ENCODE measurements at regions not wholly inside any gene's neighbourhood (a gene's known extent, or its start where the extent isn't known, plus 50 kb on each side); places are given as distances from the start of the nearest gene placed in this dataset.

DNA sequence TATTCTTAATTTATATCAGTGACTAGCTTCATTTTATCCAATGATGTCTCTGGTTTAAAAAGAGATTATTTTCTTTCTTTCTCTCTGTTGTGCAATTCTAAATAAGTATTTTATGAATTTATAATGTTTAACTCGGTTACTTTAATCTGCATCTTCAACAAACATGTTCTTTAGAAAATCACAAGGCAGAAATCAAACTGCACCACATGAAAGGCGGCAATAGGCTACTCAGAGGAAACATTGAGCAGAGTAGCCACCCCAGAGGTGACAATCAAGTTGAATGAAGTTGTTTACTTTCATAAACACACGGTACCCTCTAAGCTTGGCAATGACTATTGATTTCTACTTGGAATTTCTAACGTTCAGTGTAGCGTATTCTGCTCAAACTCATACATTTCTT lies 677.8 kb upstream of the ROBO1 start:
- H3K27me3 ChIP-seq, result no peaks in the 10 kb centered on the region

GRCh38 chr3:80445053-80445452 lies 677.3 kb upstream of the ROBO1 start:
- Histone ChIP-seq H3K27ac (no peak overlapping the region), H3K27me3 (no peaks in the 10 kb centered on the region), H3K9ac (ENCODE audit: low read depth in 2 of 2, low read length in 2 of 2) (no peak overlapping the region), H3K9me3 (no peaks in the 10 kb centered on the region), H3K36me3 (no peaks in the 10 kb centered on the region), H3K4me3 (no peak overlapping the region), H3K4me1 (no peaks in the 10 kb centered on the region)
- DNase-seq, result no peak
- TF ChIP-seq, protein P1, sequence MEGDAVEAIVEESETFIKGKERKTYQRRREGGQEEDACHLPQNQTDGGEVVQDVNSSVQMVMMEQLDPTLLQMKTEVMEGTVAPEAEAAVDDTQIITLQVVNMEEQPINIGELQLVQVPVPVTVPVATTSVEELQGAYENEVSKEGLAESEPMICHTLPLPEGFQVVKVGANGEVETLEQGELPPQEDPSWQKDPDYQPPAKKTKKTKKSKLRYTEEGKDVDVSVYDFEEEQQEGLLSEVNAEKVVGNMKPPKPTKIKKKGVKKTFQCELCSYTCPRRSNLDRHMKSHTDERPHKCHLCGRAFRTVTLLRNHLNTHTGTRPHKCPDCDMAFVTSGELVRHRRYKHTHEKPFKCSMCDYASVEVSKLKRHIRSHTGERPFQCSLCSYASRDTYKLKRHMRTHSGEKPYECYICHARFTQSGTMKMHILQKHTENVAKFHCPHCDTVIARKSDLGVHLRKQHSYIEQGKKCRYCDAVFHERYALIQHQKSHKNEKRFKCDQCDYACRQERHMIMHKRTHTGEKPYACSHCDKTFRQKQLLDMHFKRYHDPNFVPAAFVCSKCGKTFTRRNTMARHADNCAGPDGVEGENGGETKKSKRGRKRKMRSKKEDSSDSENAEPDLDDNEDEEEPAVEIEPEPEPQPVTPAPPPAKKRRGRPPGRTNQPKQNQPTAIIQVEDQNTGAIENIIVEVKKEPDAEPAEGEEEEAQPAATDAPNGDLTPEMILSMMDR (IDR thresholded peaks at IDR 0.05), result no peak
- intact Hi-C loops (cut with DNase I), result no loop called here

More for the DNA sequence above, 677.8 kb upstream of the ROBO1 start:
- intact Hi-C loops (cut with DNase I), result no loop called here
- Histone ChIP-seq H3K9ac (ENCODE audit: low read depth in 2 of 2, low read length in 2 of 2) (no peak overlapping the region), H3K27ac (no peak overlapping the region), H3K4me3 (no peak overlapping the region), H3K9me3 (no peaks in the 10 kb centered on the region), H3K4me1 (no peaks in the 10 kb centered on the region), H3K36me3 (no peaks in the 10 kb centered on the region)
- TF ChIP-seq, protein P1 (IDR thresholded peaks at IDR 0.05), result no peak
- no peak for DNase-seq

- Histone ChIP-seq H3K9ac (ENCODE audit: low read depth in 2 of 2, low read length in 2 of 2) (no peak overlapping the region), H3K9me3 (no peaks in the 10 kb centered on the region), H3K4me3 (no peak overlapping the region), H3K27ac (no peak overlapping the region), H3K27me3 (no peaks in the 10 kb centered on the region), H3K4me1 (no peaks in the 10 kb centered on the region), H3K36me3 (no peaks in the 10 kb centered on the region)
- no peak for DNase-seq
- intact Hi-C loops (cut with DNase I), result no loop called here
- TF ChIP-seq, protein P1 (IDR thresholded peaks at IDR 0.05), result no peak
These were observed 671.7 kb upstream of the ROBO1 start for GRCh38 chr3:80439490-80439889.

- TF ChIP-seq, protein P1 (IDR thresholded peaks at IDR 0.05), result no peak
- Histone ChIP-seq H3K27ac (no peak overlapping the region), H3K4me3 (no peak overlapping the region), H3K27me3 (no peaks in the 10 kb centered on the region), H3K9ac (ENCODE audit: low read depth in 2 of 2, low read length in 2 of 2) (no peak overlapping the region), H3K36me3 (no peaks in the 10 kb centered on the region), H3K4me1 (no peaks in the 10 kb centered on the region), H3K9me3 (no peaks in the 10 kb centered on the region)
- no peak for DNase-seq
- intact Hi-C loops (cut with DNase I), result no loop called here
These were observed 666.6 kb upstream of the ROBO1 start for GRCh38 chr3:80434366-80434765.

- no peaks in the 10 kb centered on the region for H3K36me3 ChIP-seq
- no peak overlapping the region for H3K27ac ChIP-seq
- H3K9ac ChIP-seq (ENCODE audit: low read depth in 2 of 2, low read length in 2 of 2), result no peak overlapping the region
- TF ChIP-seq, protein P1 (IDR thresholded peaks at IDR 0.05), result no peak
- DNase-seq, result no peak
- no peaks in the 10 kb centered on the region for H3K4me1 ChIP-seq
- no peak overlapping the region for H3K4me3 ChIP-seq
- no peaks in the 10 kb centered on the region for H3K9me3 ChIP-seq
- intact Hi-C loops (cut with DNase I), result no loop called here
- H3K27me3 ChIP-seq, result no peaks in the 10 kb centered on the region
These were observed 657.2 kb upstream of the ROBO1 start for GRCh38 chr3:80424951-80425350.

Measured in colonic mucosa (tissue), 4 donors.